Common myeloid progenitor, CD34-positive (primary cell): ENCODE measurements at regions not wholly inside any gene's neighbourhood (a gene's known extent, or its start where the extent isn't known, plus 50 kb on each side); places are given as distances from the start of the nearest gene placed in this dataset.

Experiments used
- CTCF ChIA-PET: fragments of 350-600 bp; sonication (Branson Sonifier 250); formaldehyde crosslinking; loops from one replicate; lab custom pipeline; 2021; ENCODE audit warnings: antibody characterized with exemption; lab: Charles Lee
- POLR2A ChIA-PET: fragments of 350-600 bp; sonication (Branson Sonifier 250); formaldehyde crosslinking; loops from one replicate; lab custom pipeline; 2021; ENCODE audit warnings: antibody characterized with exemption; lab: Charles Lee
- DNase-seq, 3 donors: peaks; one replicate each; pipeline versions ENCODE4 v3.0.0 to v3.0.0-alpha.2; 2013
- H3K27ac ChIP-seq, 2 experiments: 1 replicate in 1 of 2; 2 replicates in 1 of 2; pipeline ENCODE4 v1.7.0; 2013; ENCODE audit warnings: inconsistent platforms in 2 of 2, low read length in 2 of 2, mild to moderate bottlenecking in 2 of 2, low read depth in 1 of 2, moderate library complexity in 1 of 2; ENCODE audit not compliant: severe bottlenecking in 2 of 2, insufficient read depth in 1 of 2, poor library complexity in 1 of 2
- H3K27me3 ChIP-seq, 5 experiments: replicated peaks in 2 of 5; 1 replicate in 3 of 5; 2 replicates in 2 of 5; pipeline versions ENCODE4 v1.6.1 to v1.7.0; 2013; ENCODE audit warnings: low read length in 4 of 5, mild to moderate bottlenecking in 2 of 5, moderate library complexity in 2 of 5, inconsistent platforms in 1 of 5; ENCODE audit not compliant: insufficient read depth in 5 of 5, control insufficient read depth in 4 of 5
- H3K36me3 ChIP-seq, 4 experiments: 1 replicate in 2 of 4; 2 replicates in 2 of 4; pipeline versions ENCODE4 v1.6.1 to v1.7.0; 2013; ENCODE audit warnings: low read length in 3 of 4, control low read depth in 1 of 4, mild to moderate bottlenecking in 1 of 4; ENCODE audit not compliant: control insufficient read depth in 4 of 4, insufficient read depth in 4 of 4
- H3K4me1 ChIP-seq, 4 experiments: 1 replicate in 3 of 4; 2 replicates in 1 of 4; pipeline versions ENCODE4 v1.6.1 to v1.7.1; 2013; ENCODE audit warnings: low read length in 3 of 4, mild to moderate bottlenecking in 3 of 4, control low read depth in 1 of 4, inconsistent platforms in 1 of 4, moderate library complexity in 1 of 4; ENCODE audit not compliant: control insufficient read depth in 4 of 4, insufficient read depth in 4 of 4; ENCODE audit errors: control extremely low read depth in 1 of 4
- H3K4me3 ChIP-seq, 7 experiments: 1 replicate in 4 of 7; 2 replicates in 3 of 7; pipeline versions ENCODE4 v1.5.1 to v1.7.0; 2013; ENCODE audit warnings: mild to moderate bottlenecking in 7 of 7, low read length in 6 of 7, moderate library complexity in 6 of 7, inconsistent platforms in 2 of 7, low read depth in 2 of 7, control low read depth in 1 of 7; ENCODE audit not compliant: insufficient read depth in 4 of 7, control insufficient read depth in 1 of 7; ENCODE audit errors: extremely low read depth in 1 of 7
- H3K9me3 ChIP-seq, 5 experiments: 1 replicate in 4 of 5; 2 replicates in 1 of 5; pipeline versions ENCODE4 v1.6.1 to v1.7.1; 2013; ENCODE audit warnings: low read length in 4 of 5, mild to moderate bottlenecking in 2 of 5, inconsistent platforms in 1 of 5, low read depth in 1 of 5, moderate library complexity in 1 of 5; ENCODE audit not compliant: control insufficient read depth in 4 of 5, insufficient read depth in 2 of 5; ENCODE audit errors: control extremely low read depth in 1 of 5
- WGBS: methylation state at CpG from one replicate; pipeline ENCODE4 v1.1.5; 2013; ENCODE audit not compliant: insufficient coverage; 5-methylcytosine and 5-hydroxymethylcytosine counted together

GRCh38 chr13:56687131-56687530, 453.6 kb upstream of the PRR20A start:
- POLR2A ChIA-PET: no interaction called here
- Histone ChIP-seq H3K27ac (no peak overlapping the region), H3K36me3 (no peaks in the 10 kb centered on the region), H3K27me3 (no peaks in the 10 kb centered on the region), H3K4me1 (no peaks in the 10 kb centered on the region), H3K4me3 (no peak overlapping the region), H3K9me3 (no peaks in the 10 kb centered on the region)
- no peak for DNase-seq
- CTCF ChIA-PET: no interaction called here
- 100% methylated on average over 1 of the region's 1 CpG for WGBS

GRCh38 chr13:56697011-56697410, 443.7 kb upstream of the PRR20A start:
- ChIA-PET CTCF (no interaction called here), POLR2A (no interaction called here)
- no peak overlapping the region for H3K27ac ChIP-seq
- peaks cover 0 to under 1% (median 0%) of the 10 kb centered on the region in 5 experiments for H3K9me3 ChIP-seq
- no peak overlapping the region for H3K4me3 ChIP-seq
- H3K27me3 ChIP-seq: no peaks in the 10 kb centered on the region
- no peak for DNase-seq
- WGBS: 78% methylated on average over 2 of the region's 3 CpGs
- H3K4me1 ChIP-seq: no peaks in the 10 kb centered on the region
- no peaks in the 10 kb centered on the region for H3K36me3 ChIP-seq

GRCh38 chr13:56700324-56700723, 440.4 kb upstream of the PRR20A start:
- ChIA-PET POLR2A (no interaction called here), CTCF (no interaction called here)
- peaks cover 0 to 1% (median 0%) of the 10 kb centered on the region in 5 experiments for H3K9me3 ChIP-seq
- H3K27me3 ChIP-seq: no peaks in the 10 kb centered on the region
- DNase-seq: no peak
- H3K36me3 ChIP-seq: no peaks in the 10 kb centered on the region
- WGBS: 100% methylated on average over 3 of the region's 4 CpGs
- no peak overlapping the region for H3K27ac ChIP-seq
- no peak overlapping the region for H3K4me3 ChIP-seq
- H3K4me1 ChIP-seq: no peaks in the 10 kb centered on the region

GRCh38 chr13:56706485-56706884, 434.2 kb upstream of the PRR20A start:
- Histone ChIP-seq H3K4me3 (no peak overlapping the region), H3K27me3 (no peaks in the 10 kb centered on the region), H3K4me1 (no peaks in the 10 kb centered on the region), H3K36me3 (no peaks in the 10 kb centered on the region), H3K27ac (no peak overlapping the region), H3K9me3 (peaks cover 0 to 1% (median 0%) of the 10 kb centered on the region in 5 experiments)
- CTCF ChIA-PET: no interaction called here
- no peak for DNase-seq
- POLR2A ChIA-PET: no interaction called here
- no CpG with 5 or more reads among the region's 2 CpGs for WGBS

- Histone ChIP-seq H3K27ac (no peak overlapping the region), H3K9me3 (no peaks in the 10 kb centered on the region), H3K36me3 (no peaks in the 10 kb centered on the region), H3K4me3 (no peak overlapping the region), H3K4me1 (no peaks in the 10 kb centered on the region), H3K27me3 (no peaks in the 10 kb centered on the region)
- DNase-seq: no peak
- ChIA-PET POLR2A (no interaction called here), CTCF (no interaction called here)
- no CpG with 5 or more reads among the region's 2 CpGs for WGBS
Observed at GRCh38 chr13:56713656-56714055, 427.1 kb upstream of the PRR20A start.

- no peaks in the 10 kb centered on the region for H3K36me3 ChIP-seq
- no peaks in the 10 kb centered on the region for H3K4me1 ChIP-seq
- no peak overlapping the region for H3K4me3 ChIP-seq
- ChIA-PET CTCF (no interaction called here), POLR2A (no interaction called here)
- no peaks in the 10 kb centered on the region for H3K27me3 ChIP-seq
- 100% methylated on average over 1 of the region's 1 CpG for WGBS
- no peaks in the 10 kb centered on the region for H3K9me3 ChIP-seq
- H3K27ac ChIP-seq: no peak overlapping the region
- no peak for DNase-seq
Observed at GRCh38 chr13:56718791-56719190, 421.9 kb upstream of the PRR20A start.

- Histone ChIP-seq H3K9me3 (no peaks in the 10 kb centered on the region), H3K27me3 (no peaks in the 10 kb centered on the region), H3K4me1 (no peaks in the 10 kb centered on the region), H3K4me3 (no peak overlapping the region), H3K36me3 (no peaks in the 10 kb centered on the region), H3K27ac (no peak overlapping the region)
- no peak for DNase-seq
- CTCF ChIA-PET: interaction anchor here (1.1 kb wide), 1 partner anchor 8 kb away, joined by 3 read pairs; no protein-coding TSS in a partner anchor
- POLR2A ChIA-PET: no interaction called here
- no CpG with 5 or more reads among the region's 1 CpG for WGBS
Observed at GRCh38 chr13:56720841-56721240, 419.9 kb upstream of the PRR20A start.
